Ovary (tissue), 3 donors: ENCODE measurements at regions not wholly inside any gene's neighbourhood (a gene's known extent, or its start where the extent isn't known, plus 50 kb on each side); places are given as distances from the start of the nearest gene placed in this dataset.

ENCODE experiments used
- EP300 ChIP-seq: sonication (generic); formaldehyde crosslinking; IDR thresholded peaks from one replicate; pipeline ENCODE4 v1.6.1; 2017; ENCODE audit warnings: antibody characterized with exemption
- POLR2A ChIP-seq: fragments of 450-650 bp; IDR thresholded peaks from one replicate; pipeline ENCODE4 v1.6.1; 2017; ENCODE audit warnings: antibody characterized with exemption, mild to moderate bottlenecking, moderate library complexity
- TF ChIP-seq, protein P1 (sequence below), 3 donors: fragments of 450-650 bp in 2 of 3; fragments of 200-600 bp in 1 of 3; IDR thresholded peaks; one replicate each; pipeline versions ENCODE4 v1.5.1 to v1.8.0; 2016 to 2022; ENCODE audit warnings: antibody characterized with exemption in 3 of 3, mild to moderate bottlenecking in 1 of 3
- donor health status: DM: no; HTN: no; CAD: no.

DNA sequence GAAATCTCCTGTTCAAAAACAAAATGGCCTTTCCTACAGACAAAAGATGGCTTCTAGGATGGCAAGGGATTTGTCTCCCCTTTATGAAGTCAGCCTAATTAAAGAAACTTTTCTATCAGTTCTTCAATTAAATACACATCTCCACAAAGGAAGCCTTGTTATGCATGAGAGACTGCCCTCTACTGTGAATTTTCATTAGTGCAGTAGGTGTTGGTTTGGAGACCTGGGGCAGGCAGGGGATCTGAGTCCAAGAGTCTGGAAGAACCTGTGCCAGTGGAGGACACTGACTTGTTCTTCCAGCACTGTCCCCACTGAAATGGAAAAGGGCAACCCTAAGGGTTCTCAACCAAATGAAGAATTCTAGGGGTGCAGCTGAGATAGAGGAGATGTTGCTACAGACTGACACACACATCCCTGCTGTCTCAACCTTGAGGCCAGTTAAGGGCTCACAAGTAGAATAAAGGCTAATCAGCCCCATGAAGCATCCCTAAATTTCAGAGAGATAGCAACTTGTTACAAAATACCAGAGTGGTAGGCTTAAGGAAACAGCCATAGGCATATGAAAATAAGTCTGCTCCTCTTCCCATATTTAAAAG lies 174.0 kb upstream of the PRICKLE2 start:
- no peak for TF ChIP-seq POLR2A
- TF ChIP-seq, protein P1, sequence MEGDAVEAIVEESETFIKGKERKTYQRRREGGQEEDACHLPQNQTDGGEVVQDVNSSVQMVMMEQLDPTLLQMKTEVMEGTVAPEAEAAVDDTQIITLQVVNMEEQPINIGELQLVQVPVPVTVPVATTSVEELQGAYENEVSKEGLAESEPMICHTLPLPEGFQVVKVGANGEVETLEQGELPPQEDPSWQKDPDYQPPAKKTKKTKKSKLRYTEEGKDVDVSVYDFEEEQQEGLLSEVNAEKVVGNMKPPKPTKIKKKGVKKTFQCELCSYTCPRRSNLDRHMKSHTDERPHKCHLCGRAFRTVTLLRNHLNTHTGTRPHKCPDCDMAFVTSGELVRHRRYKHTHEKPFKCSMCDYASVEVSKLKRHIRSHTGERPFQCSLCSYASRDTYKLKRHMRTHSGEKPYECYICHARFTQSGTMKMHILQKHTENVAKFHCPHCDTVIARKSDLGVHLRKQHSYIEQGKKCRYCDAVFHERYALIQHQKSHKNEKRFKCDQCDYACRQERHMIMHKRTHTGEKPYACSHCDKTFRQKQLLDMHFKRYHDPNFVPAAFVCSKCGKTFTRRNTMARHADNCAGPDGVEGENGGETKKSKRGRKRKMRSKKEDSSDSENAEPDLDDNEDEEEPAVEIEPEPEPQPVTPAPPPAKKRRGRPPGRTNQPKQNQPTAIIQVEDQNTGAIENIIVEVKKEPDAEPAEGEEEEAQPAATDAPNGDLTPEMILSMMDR (IDR thresholded peaks at IDR 0.05), result peak; percentile 36 to 56 (median 53)
- no peak for TF ChIP-seq EP300
